Skin epidermis (tissue), 12 donors: ENCODE measurements at regions not wholly inside any gene's neighbourhood (a gene's known extent, or its start where the extent isn't known, plus 50 kb on each side); places are given as distances from the start of the nearest gene placed in this dataset.
"Not testable (repeated sequence)": the region's sequence is repeated elsewhere in the genome, so short reads cannot be mapped to it uniquely, and the experiment has no call there.

Experiments used
- H3K27ac ChIP-seq, 21 experiments: fragments of 200-600 bp; sonication (generic) in 11 of 21; one replicate each; pipeline ENCODE4 v1.5.0; 2020; ENCODE audit warnings: mild to moderate bottlenecking in 3 of 21, inconsistent platforms in 2 of 21, moderate library complexity in 2 of 21
- H3K4me3 ChIP-seq, 7 experiments: fragments of 200-600 bp; sonication (generic) in 2 of 7; one replicate each; pipeline ENCODE4 v1.5.0; 2020; ENCODE audit warnings: inconsistent platforms in 2 of 7, mild to moderate bottlenecking in 2 of 7, moderate library complexity in 1 of 7

DNA sequence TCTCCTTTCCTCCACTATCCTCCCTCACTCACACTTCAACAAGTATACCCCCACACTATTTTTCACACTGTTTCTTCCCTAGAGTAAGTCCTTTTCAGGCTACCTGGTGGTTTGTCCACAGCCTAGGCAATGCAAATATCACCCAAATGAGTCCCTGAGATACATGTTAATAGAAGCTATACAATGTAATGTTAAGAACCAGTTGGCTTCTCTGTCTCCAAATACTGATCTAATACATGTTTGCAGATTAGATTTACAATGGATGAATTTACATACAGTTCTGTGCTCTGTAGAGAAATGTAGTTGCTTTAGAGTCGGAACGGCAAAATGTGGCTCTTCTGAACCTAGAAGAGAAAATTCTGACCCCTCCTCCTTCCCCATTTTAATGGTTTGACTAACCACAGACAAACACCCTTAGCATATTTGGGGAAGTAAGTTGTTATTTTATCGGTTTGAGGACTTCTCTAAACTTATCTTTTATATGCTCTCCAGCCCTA is 63.6 kb upstream of the MBNL1 start:
- peak overlapping the region in 19 of 21 experiments; percentile 8 to 91 (median 67) for H3K27ac ChIP-seq

DNA sequence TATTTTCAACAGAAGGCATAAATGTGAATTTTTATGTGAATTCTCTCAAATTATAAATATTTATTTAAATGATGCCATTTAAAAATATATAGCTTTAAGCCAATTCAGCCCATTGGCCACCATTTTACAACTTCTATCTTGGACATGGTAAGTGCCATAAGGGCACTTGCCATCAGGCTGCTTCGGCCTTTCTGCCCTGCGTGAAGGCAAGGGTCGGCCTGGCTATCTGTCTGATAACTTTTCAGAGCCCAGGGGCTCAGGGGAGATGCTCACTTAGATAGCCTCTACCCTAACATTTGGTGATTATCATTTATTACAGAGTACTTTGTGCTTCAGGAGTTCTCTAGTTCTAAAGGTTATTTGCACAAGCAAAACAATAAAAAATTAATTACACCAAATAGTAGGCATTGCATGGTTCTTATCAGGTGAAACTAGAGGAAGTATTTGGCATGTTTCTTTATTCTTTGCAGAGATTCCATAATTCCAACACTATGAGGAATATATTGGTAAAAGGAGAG is 62.4 kb upstream of the MBNL1 start:
- Histone ChIP-seq H3K27ac (peak overlapping the region in 2 of 21 experiments; percentile 87 to 89), H3K4me3 (no peak overlapping the region)

More for the DNA sequence above, 63.6 kb upstream of the MBNL1 start:
- H3K4me3 ChIP-seq = peak overlapping the region in 3 of 7 experiments; percentile 3 to 19 (median 3)

DNA sequence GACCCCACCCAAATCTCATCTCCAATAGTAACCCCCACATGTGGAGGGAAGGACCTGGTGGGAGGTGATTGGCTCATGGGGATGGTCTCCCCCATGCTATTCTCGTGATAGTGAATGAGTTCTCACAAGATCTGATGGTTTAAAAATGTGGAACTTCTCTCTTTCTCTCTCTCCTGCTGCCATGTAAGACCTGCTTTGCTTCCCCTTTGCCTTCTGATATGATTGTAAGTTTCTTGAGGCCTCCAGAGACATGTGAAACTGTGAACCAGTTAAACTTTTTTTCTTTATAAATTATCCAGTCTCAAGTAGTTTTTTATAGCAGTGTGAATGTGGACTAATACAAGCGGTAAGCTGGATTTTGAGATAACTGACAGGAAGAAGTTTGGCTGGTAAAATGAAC is 60.3 kb upstream of the MBNL1 start:
- H3K27ac ChIP-seq = peak overlapping the region in 1 of 21 experiments; percentile 21

DNA sequence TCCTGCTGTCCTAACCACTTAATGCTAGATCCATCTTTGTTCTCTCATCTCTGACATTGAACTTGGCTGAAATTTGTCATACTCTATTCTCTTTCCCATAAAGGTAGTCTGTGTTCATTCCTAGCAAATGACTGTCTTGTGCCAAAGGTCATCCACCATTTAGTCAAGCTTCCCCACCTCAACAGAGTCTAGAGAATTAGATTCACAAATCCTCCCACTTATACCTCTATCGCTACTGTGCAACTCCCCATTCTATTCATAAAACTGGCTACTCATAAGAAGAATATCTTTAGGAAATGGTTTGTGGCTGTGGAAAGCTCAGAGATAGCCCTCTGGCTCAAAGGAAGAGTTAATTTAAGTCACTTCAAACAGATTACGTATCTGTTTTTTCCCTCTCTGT is 59.7 kb upstream of the MBNL1 start:
- H3K4me3 ChIP-seq = no peak overlapping the region
- H3K27ac ChIP-seq = peak overlapping the region in 1 of 21 experiments; percentile 21

More for the DNA sequence above, 60.3 kb upstream of the MBNL1 start:
- H3K4me3 ChIP-seq = no peak overlapping the region

DNA sequence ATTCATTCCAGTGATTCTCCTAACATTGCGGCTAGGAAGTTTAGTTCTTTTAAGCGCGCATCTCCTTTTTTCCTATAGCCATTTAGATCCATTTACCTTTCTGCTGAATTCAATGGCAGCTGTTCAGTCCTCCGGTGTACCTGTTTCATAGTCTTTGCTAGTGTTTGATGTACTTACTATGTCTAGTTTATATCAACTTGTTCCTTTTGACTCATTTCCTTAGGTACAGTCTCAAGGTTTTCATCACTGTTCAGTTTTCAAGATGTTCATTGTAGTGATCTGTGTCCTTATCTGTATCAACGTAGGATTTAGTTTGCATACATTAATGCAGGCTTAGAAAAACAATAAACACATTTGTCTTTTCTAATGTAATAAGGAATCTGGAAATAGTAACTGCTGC is 59.0 kb upstream of the MBNL1 start:
- Histone ChIP-seq H3K27ac (no peak overlapping the region), H3K4me3 (no peak overlapping the region)

DNA sequence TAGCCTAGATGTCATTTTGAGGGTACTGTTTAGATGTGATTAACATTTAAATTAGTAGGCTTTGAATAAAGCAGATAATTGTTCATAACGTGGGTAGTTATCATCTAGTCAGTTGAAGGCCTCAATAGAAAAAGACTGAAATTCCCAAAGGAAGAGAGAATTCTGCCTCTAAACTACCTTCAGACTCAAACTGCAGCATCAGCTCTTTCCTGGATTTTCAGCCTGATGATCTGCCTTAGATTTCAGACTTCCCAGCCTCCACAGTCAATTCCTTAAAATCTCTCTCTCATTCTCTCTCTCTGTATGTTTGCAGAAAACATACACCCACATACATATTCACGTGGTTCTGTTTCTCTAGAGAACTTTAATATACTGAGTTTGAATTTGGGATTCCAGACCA is 58.0 kb upstream of the MBNL1 start:
- no peak overlapping the region for H3K27ac ChIP-seq
- no peak overlapping the region for H3K4me3 ChIP-seq

DNA sequence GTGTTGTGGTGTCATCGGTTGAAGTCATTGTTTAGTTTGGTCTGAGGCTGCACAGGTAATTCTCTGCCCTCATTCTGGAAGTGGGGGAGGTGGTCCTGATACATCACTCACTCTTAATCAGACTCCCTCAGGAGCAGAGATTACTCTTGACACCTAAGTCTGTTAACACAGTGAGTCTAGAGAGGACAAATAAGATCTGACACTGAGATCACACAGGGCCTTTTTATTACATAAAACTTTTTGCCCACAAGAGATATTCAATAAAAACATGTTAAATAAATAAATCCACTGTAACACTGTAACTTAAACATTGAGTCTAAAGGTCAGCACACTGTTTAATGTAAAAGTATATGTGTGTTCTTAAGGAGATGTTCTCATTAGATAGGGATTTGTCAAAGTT is 57.1 kb upstream of the MBNL1 start:
- Histone ChIP-seq H3K4me3 (no peak overlapping the region), H3K27ac (no peak overlapping the region)

DNA sequence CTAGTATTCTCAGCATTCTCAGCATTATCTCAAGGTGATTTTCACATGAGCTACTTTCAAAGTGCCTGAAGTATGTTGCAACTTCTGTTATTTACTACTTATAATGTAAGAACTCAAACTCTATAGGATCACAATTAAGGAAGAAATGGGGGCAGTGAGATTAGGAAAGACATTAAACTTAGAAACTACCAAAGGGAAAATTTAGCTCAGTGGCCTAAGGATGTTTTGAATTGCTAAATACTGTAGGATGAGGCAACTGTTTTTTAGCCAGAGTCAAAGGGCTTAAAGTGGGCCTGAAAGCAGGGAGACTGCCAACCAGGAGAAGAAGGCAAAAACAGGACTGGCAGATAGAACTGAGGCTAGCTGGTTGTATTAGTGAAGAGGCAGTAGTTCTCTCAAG is 55.5 kb upstream of the MBNL1 start:
- peak overlapping the region in 2 of 21 experiments; percentile 6 to 32 for H3K27ac ChIP-seq

DNA sequence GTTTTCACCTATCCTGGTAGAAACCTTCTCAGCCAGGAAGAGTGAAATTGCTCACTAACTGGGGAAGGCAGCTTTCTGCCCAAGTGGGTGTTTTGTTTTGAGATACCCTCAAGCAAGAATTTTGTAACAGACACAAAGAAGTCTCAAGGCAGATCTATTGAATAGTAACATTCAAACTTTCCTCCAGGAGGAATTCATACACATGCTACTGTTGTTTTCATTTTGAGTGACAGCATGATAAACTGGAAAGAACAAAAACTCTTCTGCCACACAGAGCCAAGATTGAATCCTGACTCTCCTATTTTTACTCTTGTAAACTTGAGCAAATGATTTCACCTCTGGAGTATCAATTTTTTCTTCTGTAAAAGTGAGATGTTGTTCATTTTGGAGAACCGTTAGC is 54.8 kb upstream of the MBNL1 start:
- H3K27ac ChIP-seq = no peak overlapping the region
- no peak overlapping the region for H3K4me3 ChIP-seq

More for the DNA sequence above, 55.5 kb upstream of the MBNL1 start:
- no peak overlapping the region for H3K4me3 ChIP-seq

DNA sequence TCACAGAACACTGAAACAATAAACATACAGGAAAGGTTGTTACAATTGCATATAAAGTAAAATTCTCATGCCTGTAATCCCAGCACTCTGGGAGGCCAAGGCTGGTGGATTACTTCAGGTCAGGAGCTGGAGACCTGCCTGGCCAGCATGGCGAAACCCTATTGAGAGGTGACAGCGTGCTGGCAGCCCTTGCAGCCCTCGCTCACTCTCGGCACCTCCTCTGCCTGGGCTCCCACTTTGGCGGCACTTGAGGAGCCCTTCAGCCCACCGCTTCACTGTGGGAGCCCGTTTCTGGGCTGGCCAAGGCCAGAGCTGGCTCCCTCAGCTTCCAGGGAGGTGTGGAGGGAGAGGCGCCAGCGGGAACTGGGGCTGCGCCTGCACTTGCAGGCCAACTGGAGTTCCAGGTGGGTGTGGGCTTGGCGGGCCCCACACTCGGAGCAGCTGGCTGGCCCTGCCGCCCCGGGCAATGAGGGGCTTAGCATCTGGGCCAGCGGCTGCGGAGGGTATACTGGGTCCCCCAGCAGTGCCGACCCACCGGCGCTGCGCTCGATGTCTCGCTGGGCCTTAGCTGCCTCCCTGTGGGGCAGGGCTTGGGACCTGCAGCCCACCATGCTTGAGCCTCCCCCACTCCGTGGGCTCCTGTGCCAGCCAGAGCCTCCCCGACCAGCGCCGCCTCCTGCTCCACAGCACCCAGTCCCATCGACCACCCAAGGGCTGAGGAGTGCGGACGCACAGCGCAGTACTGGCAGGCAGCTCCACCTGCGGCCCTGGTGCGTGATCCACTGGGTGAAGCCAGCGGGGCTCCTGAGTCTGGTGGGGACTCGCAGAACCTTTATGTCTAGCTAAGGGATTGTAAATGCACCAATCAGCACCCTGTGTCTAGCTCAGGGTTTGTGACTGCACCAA is 51.5 kb upstream of the MBNL1 start:
- H3K4me3 ChIP-seq, H3K27ac ChIP-seq: not testable (repeated sequence)

DNA sequence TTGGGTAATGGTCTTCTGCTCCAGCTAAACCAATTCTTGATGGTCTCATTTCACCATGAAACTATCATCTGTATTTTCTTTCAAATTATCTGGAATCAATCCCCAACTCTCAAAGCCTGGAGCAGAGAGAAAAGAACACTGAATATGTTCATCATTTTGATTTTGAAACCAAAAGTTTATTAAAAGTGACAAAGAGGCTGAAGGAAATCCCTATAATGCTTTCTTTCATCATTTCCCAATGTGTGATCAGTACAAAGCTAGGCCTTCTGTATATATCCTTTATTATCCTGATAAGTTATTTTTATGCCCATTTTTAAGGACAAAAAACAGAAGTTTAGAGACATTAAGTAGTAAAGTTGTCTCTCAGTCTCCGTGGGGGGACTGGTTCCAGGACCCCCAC is 50.1 kb upstream of the MBNL1 start:
- peak overlapping the region in 1 of 21 experiments; percentile 26 for H3K27ac ChIP-seq
- no peak overlapping the region for H3K4me3 ChIP-seq
